Breast epithelium (tissue), 3 donors: ENCODE measurements at regions not wholly inside any gene's neighbourhood (a gene's known extent, or its start where the extent isn't known, plus 50 kb on each side); places are given as distances from the start of the nearest gene placed in this dataset.

ENCODE experiments used
- POLR2A ChIP-seq: fragments of 450-650 bp; IDR thresholded peaks from one replicate; pipeline ENCODE4 v1.6.1; 2016; ENCODE audit warnings: antibody characterized with exemption, mild to moderate bottlenecking, moderate library complexity
- TF ChIP-seq, protein P1 (sequence below), 3 donors: fragments of 450-650 bp; IDR thresholded peaks; one replicate each; pipeline ENCODE4 v1.5.1; 2016 to 2017; ENCODE audit warnings: antibody characterized with exemption in 3 of 3, mild to moderate bottlenecking in 3 of 3, moderate library complexity in 3 of 3

DNA sequence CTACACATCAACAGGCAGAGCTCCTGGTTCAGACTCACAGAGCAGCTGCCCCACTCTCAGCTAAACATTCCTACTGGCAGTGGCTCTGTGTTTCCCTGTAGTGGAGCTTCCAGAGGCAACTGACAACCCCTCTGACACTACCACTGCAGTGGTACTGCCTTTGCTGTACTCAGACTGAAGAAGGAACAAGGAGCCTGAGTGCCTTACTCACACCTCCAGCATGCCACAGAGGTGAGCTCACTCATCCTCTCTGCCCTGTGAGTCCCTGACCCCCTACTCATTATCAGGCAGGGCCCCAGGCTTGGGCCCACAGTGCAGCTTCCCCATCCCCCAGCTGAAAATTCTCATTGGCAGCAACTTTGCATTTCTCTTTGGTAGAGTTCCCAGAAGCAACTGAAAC is 240.5 kb upstream of the POF1B start:
- TF ChIP-seq, protein P1, sequence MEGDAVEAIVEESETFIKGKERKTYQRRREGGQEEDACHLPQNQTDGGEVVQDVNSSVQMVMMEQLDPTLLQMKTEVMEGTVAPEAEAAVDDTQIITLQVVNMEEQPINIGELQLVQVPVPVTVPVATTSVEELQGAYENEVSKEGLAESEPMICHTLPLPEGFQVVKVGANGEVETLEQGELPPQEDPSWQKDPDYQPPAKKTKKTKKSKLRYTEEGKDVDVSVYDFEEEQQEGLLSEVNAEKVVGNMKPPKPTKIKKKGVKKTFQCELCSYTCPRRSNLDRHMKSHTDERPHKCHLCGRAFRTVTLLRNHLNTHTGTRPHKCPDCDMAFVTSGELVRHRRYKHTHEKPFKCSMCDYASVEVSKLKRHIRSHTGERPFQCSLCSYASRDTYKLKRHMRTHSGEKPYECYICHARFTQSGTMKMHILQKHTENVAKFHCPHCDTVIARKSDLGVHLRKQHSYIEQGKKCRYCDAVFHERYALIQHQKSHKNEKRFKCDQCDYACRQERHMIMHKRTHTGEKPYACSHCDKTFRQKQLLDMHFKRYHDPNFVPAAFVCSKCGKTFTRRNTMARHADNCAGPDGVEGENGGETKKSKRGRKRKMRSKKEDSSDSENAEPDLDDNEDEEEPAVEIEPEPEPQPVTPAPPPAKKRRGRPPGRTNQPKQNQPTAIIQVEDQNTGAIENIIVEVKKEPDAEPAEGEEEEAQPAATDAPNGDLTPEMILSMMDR (IDR thresholded peaks at IDR 0.05) = no peak
- no peak for TF ChIP-seq POLR2A
